HG02642 (cell line): ENCODE measurements at regions not wholly inside any gene's neighbourhood (a gene's known extent, or its start where the extent isn't known, plus 50 kb on each side); places are given as distances from the start of the nearest gene placed in this dataset.
"Not testable (repeated sequence)": the region's sequence is repeated elsewhere in the genome, so short reads cannot be mapped to it uniquely, and the experiment has no call there.

Experiments
- ATAC-seq: cut with Tn5 transposase; IDR thresholded peaks from one replicate; pipeline ENCODE4 v1.9.1; 2021; ENCODE audit warnings: mild to moderate bottlenecking; ENCODE audit not compliant: unreplicated experiment, poor library complexity

- no peak for ATAC-seq
Observed at GRCh38 chr22:48630433-48630754, 1197.3 kb downstream of the BRD1 start.

DNA sequence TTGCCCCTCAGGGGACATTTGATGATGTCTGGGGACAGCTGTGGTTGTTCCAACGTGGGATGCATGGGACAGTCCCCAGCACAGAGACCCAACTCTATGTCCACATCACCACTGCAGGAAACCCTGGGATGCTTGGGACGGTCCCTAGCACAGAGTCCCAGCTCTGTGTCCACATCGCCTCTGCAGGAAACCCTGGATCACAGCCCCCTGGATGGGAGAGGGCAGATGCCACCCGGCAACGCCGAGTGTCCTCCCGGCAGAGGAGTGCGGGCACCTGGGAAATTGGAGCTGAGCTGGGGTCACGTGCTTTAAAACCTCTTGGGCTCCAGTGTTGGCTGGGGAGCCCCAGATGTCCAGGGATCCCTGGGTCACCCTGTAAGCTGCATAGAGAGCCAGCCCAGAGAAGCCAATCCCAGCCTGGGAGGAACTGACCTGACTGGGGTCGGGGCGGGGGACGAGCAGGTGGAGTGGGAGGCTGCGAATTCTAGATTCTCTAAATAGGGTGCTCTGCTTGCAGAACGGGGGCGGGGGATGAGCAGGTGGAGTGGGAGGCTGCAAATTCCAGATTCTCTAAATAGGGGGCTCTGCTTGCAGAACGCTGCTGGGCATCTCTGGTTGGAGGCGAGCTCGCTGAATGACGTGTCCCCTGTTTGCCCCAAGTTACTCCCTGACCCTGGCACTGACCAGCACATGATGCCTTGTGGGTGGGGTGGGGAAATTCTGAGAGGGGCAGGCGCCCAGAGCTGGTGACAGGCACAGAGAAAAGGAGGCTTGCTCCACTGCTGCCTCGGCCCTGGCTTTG lies 1197.8 kb downstream of the BRD1 start:
- ATAC-seq: no peak

DNA sequence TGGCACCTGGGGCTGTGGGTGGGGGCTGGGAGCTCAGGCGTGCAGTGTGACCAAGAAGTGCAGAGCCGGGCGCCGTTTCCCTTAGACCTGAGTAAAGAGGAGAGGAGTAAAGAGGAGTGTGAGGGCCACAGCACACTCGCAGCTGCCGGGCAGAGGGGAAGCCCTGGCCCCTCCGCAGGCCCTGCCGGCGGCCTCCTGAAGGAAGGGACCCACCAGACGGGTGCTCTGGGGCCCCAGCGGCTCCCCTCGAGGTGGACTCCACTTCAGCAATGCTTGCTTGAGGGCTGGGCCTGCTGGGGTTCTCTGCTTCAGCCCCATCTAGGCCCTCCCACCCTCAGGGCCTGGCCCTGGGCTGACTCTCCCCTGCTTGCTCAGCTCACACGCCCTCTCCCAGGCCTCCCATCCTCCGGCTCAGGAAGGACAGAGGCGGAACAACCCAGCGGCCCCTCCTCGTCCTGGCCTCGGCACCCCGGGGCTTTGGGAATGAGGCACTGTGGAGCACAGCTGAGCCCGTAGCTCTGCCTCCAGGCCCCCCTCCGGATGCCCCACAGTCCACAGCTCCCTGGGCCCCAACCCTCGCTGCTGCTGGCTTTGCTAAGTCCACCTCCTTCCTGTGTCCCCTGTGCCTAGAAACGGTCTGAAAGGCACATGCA lies 1198.7 kb downstream of the BRD1 start:
- no peak for ATAC-seq

- ATAC-seq: no peak
Observed at GRCh38 chr22:48627966-48628365, 1199.7 kb downstream of the BRD1 start.

GRCh38 chr22:48627203-48627602 lies 1200.5 kb downstream of the BRD1 start:
- ATAC-seq: no peak

DNA sequence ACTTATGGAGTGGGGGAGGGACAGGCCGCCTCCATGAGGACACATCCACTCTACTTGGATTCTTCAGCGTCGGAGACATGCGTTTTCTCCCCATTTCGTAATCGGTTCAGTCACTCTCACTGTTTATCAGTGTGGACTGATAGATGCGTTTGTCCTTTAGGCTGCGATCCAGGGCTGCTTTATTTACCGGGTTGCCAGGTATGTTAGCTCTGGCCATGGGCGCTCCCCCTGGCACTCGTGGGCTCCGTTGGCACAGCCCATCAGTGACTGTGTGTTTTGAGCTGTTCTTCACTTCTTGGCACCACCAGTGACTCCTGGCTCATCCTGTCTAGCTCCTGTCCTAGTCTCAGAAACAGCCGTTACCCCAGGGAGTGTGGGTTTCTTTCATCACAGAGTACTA lies 1203.3 kb downstream of the BRD1 start:
- no peak for ATAC-seq

DNA sequence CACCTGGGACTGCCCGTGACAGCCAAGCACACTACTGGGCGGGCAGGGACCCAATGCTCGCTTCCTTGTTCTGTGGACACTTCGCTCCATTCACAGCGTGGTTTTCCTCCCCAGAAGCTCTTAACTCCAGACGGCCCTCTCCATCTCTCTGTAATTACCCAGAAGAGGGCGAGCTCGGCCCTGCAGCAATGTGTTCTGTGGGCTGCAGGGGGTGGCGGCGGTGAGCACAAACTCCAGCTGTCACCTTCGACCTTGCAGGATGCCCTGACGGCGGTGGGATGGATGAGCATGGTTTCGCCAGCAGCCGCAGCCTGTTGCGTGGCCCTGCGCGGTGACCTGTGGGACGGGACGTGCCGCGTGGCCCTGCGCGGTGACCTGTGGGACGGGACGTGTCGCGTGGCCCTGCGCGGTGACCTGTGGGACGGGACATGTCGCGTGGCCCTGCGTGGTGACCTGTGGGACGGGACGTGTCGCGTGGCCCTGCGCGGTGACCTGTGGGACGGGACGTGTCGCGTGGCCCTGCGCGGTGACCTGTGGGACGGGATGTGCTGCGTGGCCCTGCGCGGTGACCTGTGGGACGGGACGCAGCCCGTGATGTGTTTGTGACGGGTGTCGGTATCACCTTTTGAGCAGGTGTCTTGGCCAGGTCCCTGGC lies 1204.7 kb downstream of the BRD1 start:
- no peak for ATAC-seq

DNA sequence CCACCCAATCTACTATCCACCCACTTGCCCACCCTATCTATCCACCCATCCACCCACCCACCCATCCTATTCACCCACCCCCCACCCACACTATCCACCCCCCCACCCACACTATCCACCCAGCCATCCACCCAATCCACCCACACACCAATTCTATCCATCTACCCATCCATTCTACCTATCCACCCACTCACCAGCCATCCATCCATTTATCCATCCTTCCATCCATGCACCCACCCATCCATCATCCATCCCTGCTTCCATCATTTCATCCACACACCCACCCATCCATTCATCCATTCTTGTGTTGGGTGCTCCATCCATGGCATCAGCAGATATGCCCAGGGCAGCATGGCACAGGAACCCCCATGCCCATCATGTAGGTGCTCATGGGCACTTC lies 1206.6 kb downstream of the BRD1 start:
- ATAC-seq: no peak

- ATAC-seq: not testable (repeated sequence)
Observed at GRCh38 chr22:48620460-48620859, 1207.2 kb downstream of the BRD1 start.

- no peak for ATAC-seq
Observed at GRCh38 chr22:48619721-48620120, 1208.0 kb downstream of the BRD1 start.

DNA sequence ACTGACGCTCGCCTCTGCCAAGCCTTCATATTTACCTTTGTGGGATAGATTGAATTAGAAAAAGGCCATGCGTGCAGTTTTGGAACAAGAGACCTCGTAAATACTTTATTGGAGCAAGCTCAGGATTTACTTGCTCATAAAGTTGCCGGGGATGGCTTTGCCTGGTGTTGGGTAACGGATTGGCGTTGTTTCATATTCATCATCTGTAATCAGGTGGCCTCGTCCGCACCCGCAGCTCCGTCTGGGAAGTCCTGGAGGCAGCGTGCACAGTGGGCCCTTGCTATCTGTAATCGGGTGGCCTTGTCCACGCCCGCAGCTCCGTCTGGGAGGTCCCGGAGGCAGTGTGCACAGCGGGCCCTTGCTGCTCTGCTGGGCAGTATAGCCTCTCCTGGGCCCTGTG lies 1209.3 kb downstream of the BRD1 start:
- ATAC-seq: no peak

- ATAC-seq: no peak
Observed at GRCh38 chr22:48616656-48617055, 1211.0 kb downstream of the BRD1 start.

DNA sequence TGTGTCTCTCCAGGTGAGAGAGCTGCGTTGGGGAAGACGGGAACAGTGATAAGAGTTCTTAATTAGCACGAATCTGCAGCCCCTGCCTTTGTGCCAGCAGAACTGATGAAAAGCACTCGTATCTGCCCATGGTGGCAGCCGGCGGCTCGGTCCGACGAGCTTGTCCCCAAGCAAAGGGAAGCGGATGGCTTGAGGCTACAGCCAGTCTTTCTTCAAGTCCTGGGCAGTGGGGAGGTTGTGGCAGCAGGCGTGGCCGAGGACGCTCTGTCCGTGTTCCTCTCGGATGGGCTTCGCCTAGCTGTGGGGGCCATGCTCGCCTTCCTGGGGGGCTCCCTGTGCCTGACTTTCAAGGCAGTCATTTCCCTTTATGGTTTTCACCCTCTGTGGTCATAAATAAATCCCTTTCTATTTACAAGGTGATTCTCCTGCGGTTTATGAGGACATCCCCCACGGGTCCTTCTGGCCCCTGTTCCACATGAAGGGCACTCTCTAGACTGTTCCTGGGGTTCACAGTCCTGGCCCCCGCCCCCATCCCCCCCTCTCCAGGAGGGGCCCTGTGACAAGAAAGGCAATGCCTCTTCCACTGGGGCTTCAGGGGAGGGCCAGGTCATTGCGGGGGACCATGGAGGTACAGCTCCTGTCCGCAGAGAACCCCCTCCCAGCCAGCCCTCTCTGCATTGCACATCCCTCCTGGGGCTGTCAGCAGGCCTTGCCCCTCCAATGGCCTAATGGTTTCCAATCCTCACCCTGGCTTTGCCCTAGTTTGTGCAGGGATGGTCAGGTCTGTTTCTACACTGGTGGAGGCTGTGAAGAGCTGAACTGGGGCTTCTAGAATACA lies 1212.3 kb downstream of the BRD1 start:
- no peak for ATAC-seq

- ATAC-seq: no peak
Observed at GRCh38 chr22:48613566-48614200, 1214.0 kb downstream of the BRD1 start.

- no peak for ATAC-seq
Observed at GRCh38 chr22:48612077-48612995, 1215.3 kb downstream of the BRD1 start.

- no peak for ATAC-seq
Observed at GRCh38 chr22:48609279-48609865, 1218.3 kb downstream of the BRD1 start.

DNA sequence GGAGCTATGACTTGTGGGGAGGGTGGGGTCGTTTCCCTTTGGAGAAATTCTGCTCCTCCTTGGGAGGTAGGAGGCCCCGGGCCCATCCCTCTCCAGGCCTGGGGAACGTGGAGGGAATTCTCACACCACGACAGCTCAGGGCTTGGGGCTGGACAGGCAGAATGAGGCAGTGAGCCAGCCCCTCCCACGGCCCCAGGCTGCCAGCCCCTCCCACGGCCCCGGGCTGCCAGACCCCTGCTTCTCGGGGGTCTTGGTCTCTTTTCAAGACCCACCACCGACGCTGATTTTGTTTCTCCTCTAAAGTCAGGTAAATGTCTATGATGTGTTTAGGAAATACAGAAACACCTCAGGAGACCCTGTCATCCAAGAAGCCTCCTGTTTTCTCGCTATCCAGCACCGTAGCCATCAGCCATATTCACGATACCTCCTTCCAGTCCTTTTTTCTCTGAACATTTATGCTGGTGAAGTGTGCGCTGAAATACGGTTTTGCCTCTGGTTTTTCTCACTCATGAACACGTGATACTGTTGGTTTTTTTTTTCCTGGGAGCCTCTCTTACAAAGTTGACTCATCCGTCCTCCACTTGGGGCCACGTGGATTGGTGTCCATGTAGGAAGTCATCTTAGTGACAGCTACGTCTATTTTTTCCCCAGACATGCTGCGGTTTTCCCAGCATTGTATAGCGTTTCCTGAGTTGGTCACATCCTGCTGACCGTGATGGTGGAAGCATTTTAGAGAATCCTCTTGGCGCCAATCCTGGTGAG lies 1219.6 kb downstream of the BRD1 start:
- no peak for ATAC-seq

DNA sequence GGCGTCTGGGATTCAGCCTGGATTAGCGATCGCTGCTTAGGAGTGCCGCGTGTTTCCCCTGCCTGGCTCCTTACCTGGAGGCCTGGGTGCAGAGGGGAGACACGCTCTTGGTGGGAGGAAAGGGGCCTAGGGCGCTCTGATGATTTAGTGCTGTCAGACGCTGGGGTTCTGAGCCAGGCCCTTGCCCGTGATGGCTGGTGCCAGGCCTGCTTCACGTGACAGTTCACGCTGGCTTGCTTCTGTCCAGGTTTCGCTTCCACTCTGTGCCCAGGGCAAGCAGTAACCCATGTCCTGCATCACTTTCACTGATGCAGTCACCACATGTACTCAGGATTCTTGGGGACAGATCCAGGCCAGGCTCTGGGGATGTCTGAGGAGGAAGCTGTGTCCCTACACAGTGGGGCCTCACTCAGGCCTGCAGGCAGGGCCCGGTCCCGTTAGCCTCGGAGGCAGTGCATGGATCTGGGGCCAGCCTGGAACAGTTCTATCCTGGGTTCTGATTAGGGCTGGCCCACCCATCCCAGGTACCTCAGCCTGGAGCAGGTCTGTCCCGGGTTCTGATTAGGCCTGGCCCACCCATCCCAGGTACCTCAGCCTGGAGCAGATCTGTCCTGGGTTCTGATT lies 1220.9 kb downstream of the BRD1 start:
- no peak for ATAC-seq
